NCI-H510A (cell line): ENCODE measurements at regions not wholly inside any gene's neighbourhood (a gene's known extent, or its start where the extent isn't known, plus 50 kb on each side); places are given as distances from the start of the nearest gene placed in this dataset.
"Not testable (repeated sequence)": the region's sequence is repeated elsewhere in the genome, so short reads cannot be mapped to it uniquely, and the experiment has no call there.

Source experiments
- DNase-seq: peaks from one replicate; lab custom pipeline; 2025; lab: John Stamatoyannopoulos, UW

- DNase-seq = no peak
Measured at GRCh38 chr9:30310711-30311110, 2073.7 kb upstream of the ACO1 start.

GRCh38 chr9:30329431-30329830, 2055.0 kb upstream of the ACO1 start:
- no peak for DNase-seq

GRCh38 chr9:30348904-30349303, 2035.5 kb upstream of the ACO1 start:
- DNase-seq = no peak

- no peak for DNase-seq
Measured at GRCh38 chr9:30349526-30350513, 2034.6 kb upstream of the ACO1 start.

GRCh38 chr9:30356221-30356620, 2028.2 kb upstream of the ACO1 start:
- DNase-seq = no peak

- no peak for DNase-seq
Measured at GRCh38 chr9:30362373-30362772, 2022.1 kb upstream of the ACO1 start.

- not testable (repeated sequence) for DNase-seq
Measured at GRCh38 chr9:30366140-30366539, 2018.3 kb upstream of the ACO1 start.

- no peak for DNase-seq
Measured at GRCh38 chr9:30382271-30382670, 2002.2 kb upstream of the ACO1 start.

- DNase-seq = no peak
Measured at GRCh38 chr9:30410273-30410672, 1974.2 kb upstream of the ACO1 start.

- no peak for DNase-seq
Measured at GRCh38 chr9:30411571-30411970, 1972.9 kb upstream of the ACO1 start.

- no peak for DNase-seq
Measured at GRCh38 chr9:30459156-30459555, 1925.3 kb upstream of the ACO1 start.

- DNase-seq = no peak
Measured at GRCh38 chr9:30476826-30477225, 1907.6 kb upstream of the ACO1 start.

- no peak for DNase-seq
Measured at GRCh38 chr9:30478684-30479083, 1905.8 kb upstream of the ACO1 start.

GRCh38 chr9:30482499-30482898, 1901.9 kb upstream of the ACO1 start:
- DNase-seq = no peak

- DNase-seq = no peak
Measured at GRCh38 chr9:30484690-30485089, 1899.8 kb upstream of the ACO1 start.

GRCh38 chr9:30504502-30504905, 1879.9 kb upstream of the ACO1 start:
- DNase-seq = no peak

GRCh38 chr9:30505311-30505710, 1879.1 kb upstream of the ACO1 start:
- DNase-seq = no peak

- no peak for DNase-seq
Measured at GRCh38 chr9:30506749-30507148, 1877.7 kb upstream of the ACO1 start.

GRCh38 chr9:30507166-30507565, 1877.3 kb upstream of the ACO1 start:
- DNase-seq = no peak

- DNase-seq = no peak
Measured at GRCh38 chr9:30511666-30512065, 1872.8 kb upstream of the ACO1 start.

- DNase-seq = no peak
Measured at GRCh38 chr9:30519166-30519565, 1865.3 kb upstream of the ACO1 start.

GRCh38 chr9:30519756-30520155, 1864.7 kb upstream of the ACO1 start:
- DNase-seq = no peak

GRCh38 chr9:30522061-30522460, 1862.4 kb upstream of the ACO1 start:
- no peak for DNase-seq

- no peak for DNase-seq
Measured at GRCh38 chr9:30522486-30522885, 1862.0 kb upstream of the ACO1 start.
